PC-3 (cell line): ENCODE measurements at regions not wholly inside any gene's neighbourhood (a gene's known extent, or its start where the extent isn't known, plus 50 kb on each side); places are given as distances from the start of the nearest gene placed in this dataset.

ENCODE experiments used
- ATAC-seq: fragments of 200-7000 bp; cut with Tn5 transposase; 2 replicates; pipeline ENCODE4 v1.9.1; 2020; ENCODE audit warnings: mild to moderate bottlenecking, moderate library complexity
- BruUV-seq: library from RNA; stranded (reverse); fragments of 400-500 nt; replicated peaks from 2 replicates; lab custom pipeline; 2021; lab: Mats Ljungman, UMichigan
- CTCF ChIA-PET: fragments of 300-600 bp; sonication (Branson Sonifier 250); formaldehyde crosslinking; loops from one replicate; lab custom pipeline; 2022; ENCODE audit warnings: antibody characterized with exemption; lab: Charles Lee
- POLR2A ChIA-PET: fragments of 300-600 bp; sonication (Branson Sonifier 250); formaldehyde crosslinking; loops from one replicate; lab custom pipeline; 2022; ENCODE audit warnings: antibody characterized with exemption; ENCODE audit not compliant: unreplicated experiment; lab: Charles Lee
- DNase-seq: peaks from one replicate; pipeline ENCODE4 v3.0.0-alpha.2; 2015
- H2AFZ ChIP-seq: fragments of 300-600 bp; sonication (generic); 2 replicates; pipeline ENCODE4 v1.6.0; 2016; ENCODE audit warnings: antibody characterized with exemption, low read length
- H3F3A ChIP-seq: fragments of 300-600 bp; sonication (generic); one replicate; pipeline ENCODE4 v1.6.0; 2017; ENCODE audit warnings: antibody characterized with exemption, low read length, control low read depth, mild to moderate bottlenecking; ENCODE audit not compliant: unreplicated experiment
- H3K27ac ChIP-seq: fragments of 300-600 bp; sonication (generic); 2 replicates; pipeline ENCODE4 v1.5.1; 2016; ENCODE audit warnings: mild to moderate bottlenecking, low read length
- H3K27me3 ChIP-seq: fragments of 300-600 bp; sonication (generic); 2 replicates; pipeline ENCODE4 v1.6.1; 2016; ENCODE audit warnings: low read length, mixed read lengths
- H3K36me3 ChIP-seq: fragments of 300-600 bp; sonication (generic); 2 replicates; pipeline ENCODE4 v1.6.1; 2016; ENCODE audit warnings: low read depth, mixed run types, low read length, mixed read lengths
- H3K4me1 ChIP-seq: fragments of 300-600 bp; sonication (generic); 2 replicates; pipeline ENCODE4 v1.5.1; 2016; ENCODE audit warnings: low read length; ENCODE audit not compliant: insufficient read depth
- H3K4me2 ChIP-seq: fragments of 300-600 bp; sonication (generic); 2 replicates; pipeline ENCODE4 v1.6.0; 2016; ENCODE audit warnings: low read length
- H3K4me3 ChIP-seq: fragments of 300-600 bp; sonication (generic); 2 replicates; pipeline ENCODE4 v1.5.1; 2016; ENCODE audit warnings: mild to moderate bottlenecking, low read length, mixed read lengths
- H3K79me2 ChIP-seq: fragments of 300-600 bp; sonication (generic); 2 replicates; pipeline ENCODE4 v1.6.1; 2017; ENCODE audit warnings: low read length, mixed read lengths
- H3K9ac ChIP-seq: fragments of 300-600 bp; sonication (generic); 2 replicates; pipeline ENCODE4 v1.6.0; 2016; ENCODE audit warnings: mild to moderate bottlenecking, low read length
- H3K9me2 ChIP-seq: fragments of 300-600 bp; sonication (generic); replicated peaks from 2 replicates; pipeline ENCODE4 v1.6.1; 2016; ENCODE audit warnings: mixed run types, low read length, mixed read lengths
- H3K9me3 ChIP-seq: fragments of 300-600 bp; sonication (generic); 2 replicates; pipeline ENCODE4 v1.6.1; 2016; ENCODE audit warnings: low read length, mixed read lengths
- H4K20me1 ChIP-seq: fragments of 300-600 bp; sonication (generic); 2 replicates; pipeline ENCODE4 v1.6.1; 2016; ENCODE audit warnings: low read length, mixed read lengths
- EZH2 ChIP-seq: fragments of 300-600 bp; sonication (generic); IDR thresholded peaks from one replicate; pipeline ENCODE4 v1.6.1; 2017; ENCODE audit warnings: antibody characterized with exemption, mild to moderate bottlenecking, low read length; ENCODE audit not compliant: unreplicated experiment
- EZH2phosphoT487 ChIP-seq: fragments of 300-600 bp; sonication (generic); IDR thresholded peaks from 2 replicates; pipeline ENCODE4 v1.6.1; 2018; ENCODE audit warnings: mild to moderate bottlenecking, antibody characterized with exemption, low read length, borderline replicate concordance
- intact Hi-C: fragments of 100-400 bp; cut with micrococcal nuclease; formaldehyde crosslinking; loops from 2 replicates; pipeline ENCODE4 v1.9.0; 2023
- TF ChIP-seq, protein P1 (sequence below): fragments of 300-600 bp; sonication (generic); conservative IDR thresholded peaks from 2 replicates; pipeline ENCODE4 v1.5.1; 2017; ENCODE audit warnings: antibody characterized with exemption, low read depth, mild to moderate bottlenecking, low read length

DNA sequence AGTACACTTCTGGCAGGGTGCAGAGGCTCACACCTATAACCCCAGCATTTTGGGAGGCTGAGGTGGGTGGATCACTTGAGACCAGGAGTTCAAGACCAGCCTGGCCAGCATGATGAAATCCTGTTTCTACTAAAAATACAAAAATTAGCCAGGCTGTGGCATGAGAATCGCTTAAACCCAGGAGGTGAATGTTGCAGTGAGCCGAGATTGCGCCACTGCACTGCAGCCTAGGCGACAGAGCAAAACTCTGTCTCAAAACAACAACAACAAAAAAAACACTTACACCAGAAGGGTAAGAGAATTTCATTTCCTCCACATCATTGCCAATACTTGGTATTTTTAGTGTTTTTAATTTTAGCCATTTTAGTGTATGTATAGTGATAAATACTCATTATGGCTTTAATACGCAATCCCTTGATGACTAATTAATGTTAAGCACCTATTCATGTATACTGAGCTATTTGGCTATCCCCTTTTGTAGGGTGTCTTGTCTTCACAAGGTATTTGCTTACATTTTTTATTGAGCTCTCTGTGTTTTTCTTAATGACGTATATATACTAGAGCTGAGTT is 77.1 kb upstream of the TNR start:
- TF ChIP-seq EZH2phosphoT487 (no peak), EZH2 (no peak)
- TF ChIP-seq, protein P1, sequence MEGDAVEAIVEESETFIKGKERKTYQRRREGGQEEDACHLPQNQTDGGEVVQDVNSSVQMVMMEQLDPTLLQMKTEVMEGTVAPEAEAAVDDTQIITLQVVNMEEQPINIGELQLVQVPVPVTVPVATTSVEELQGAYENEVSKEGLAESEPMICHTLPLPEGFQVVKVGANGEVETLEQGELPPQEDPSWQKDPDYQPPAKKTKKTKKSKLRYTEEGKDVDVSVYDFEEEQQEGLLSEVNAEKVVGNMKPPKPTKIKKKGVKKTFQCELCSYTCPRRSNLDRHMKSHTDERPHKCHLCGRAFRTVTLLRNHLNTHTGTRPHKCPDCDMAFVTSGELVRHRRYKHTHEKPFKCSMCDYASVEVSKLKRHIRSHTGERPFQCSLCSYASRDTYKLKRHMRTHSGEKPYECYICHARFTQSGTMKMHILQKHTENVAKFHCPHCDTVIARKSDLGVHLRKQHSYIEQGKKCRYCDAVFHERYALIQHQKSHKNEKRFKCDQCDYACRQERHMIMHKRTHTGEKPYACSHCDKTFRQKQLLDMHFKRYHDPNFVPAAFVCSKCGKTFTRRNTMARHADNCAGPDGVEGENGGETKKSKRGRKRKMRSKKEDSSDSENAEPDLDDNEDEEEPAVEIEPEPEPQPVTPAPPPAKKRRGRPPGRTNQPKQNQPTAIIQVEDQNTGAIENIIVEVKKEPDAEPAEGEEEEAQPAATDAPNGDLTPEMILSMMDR, result no peak
- H3K9ac ChIP-seq, result no peak overlapping the region
- H3K27me3 ChIP-seq, result no peaks in the 10 kb centered on the region; the same call in 1 of the 2 replicates
- H4K20me1 ChIP-seq, result no peaks in the 10 kb centered on the region
- H3K4me2 ChIP-seq, result no peak overlapping the region
- peaks cover 8% of the 10 kb centered on the region; the same call in 1 of the 2 replicates for H3K4me1 ChIP-seq
- no peak for DNase-seq
- no peaks in the 10 kb centered on the region for H3F3A ChIP-seq
- no TSS peak for BruUV-seq
- intact Hi-C loops, result no loop called here
- no peak overlapping the region for H3K4me3 ChIP-seq
- H3K9me3 ChIP-seq, result no peaks in the 10 kb centered on the region
- H3K9me2 ChIP-seq, result no peaks in the 10 kb centered on the region
- no peak for ATAC-seq
- no peaks in the 10 kb centered on the region for H3K79me2 ChIP-seq
- ChIA-PET POLR2A (no interaction called here), CTCF (no interaction called here)
- H2AFZ ChIP-seq, result no peak overlapping the region
- H3K36me3 ChIP-seq, result no peaks in the 10 kb centered on the region
- H3K27ac ChIP-seq, result no peak overlapping the region

DNA sequence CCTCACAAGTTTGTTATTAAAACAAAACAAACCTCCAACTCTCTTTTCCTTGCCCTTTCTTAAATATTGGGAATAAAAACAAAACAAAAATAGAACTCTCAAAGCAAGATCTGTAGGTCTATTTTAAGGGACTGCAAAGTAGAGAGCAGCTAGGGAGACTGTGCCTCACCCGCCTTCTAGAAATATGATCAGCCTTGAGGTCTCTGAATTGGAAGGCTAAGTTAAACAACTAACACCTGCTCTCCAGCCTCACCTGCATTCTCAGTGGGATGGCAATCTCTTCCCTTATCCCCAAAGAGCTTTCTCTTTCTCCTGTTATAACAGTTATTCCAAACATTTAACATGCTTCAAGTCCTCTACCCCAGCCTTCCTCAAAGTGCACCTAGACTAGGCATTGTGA is 75.5 kb upstream of the TNR start:
- H3K27me3 ChIP-seq, result no peaks in the 10 kb centered on the region; the same call in 1 of the 2 replicates
- no peaks in the 10 kb centered on the region for H3K9me3 ChIP-seq
- no peaks in the 10 kb centered on the region for H3K9me2 ChIP-seq
- no peak overlapping the region for H3K4me2 ChIP-seq
- BruUV-seq, result no TSS peak
- H4K20me1 ChIP-seq, result no peaks in the 10 kb centered on the region
- no peaks in the 10 kb centered on the region for H3K79me2 ChIP-seq
- H3K36me3 ChIP-seq, result no peaks in the 10 kb centered on the region
- no peak overlapping the region for H3K27ac ChIP-seq
- no peak overlapping the region for H3K4me3 ChIP-seq
- no peak overlapping the region for H3K9ac ChIP-seq
- CTCF ChIA-PET, result no interaction called here
- DNase-seq, result no peak
- H2AFZ ChIP-seq, result no peak overlapping the region
- TF ChIP-seq EZH2phosphoT487 (no peak), EZH2 (no peak)
- TF ChIP-seq, protein P1, result no peak
- no peaks in the 10 kb centered on the region for H3F3A ChIP-seq
- POLR2A ChIA-PET, result no interaction called here
- no peak for ATAC-seq
- intact Hi-C loops, result no loop called here
- peaks cover 8% of the 10 kb centered on the region; the same call in 1 of the 2 replicates for H3K4me1 ChIP-seq

DNA sequence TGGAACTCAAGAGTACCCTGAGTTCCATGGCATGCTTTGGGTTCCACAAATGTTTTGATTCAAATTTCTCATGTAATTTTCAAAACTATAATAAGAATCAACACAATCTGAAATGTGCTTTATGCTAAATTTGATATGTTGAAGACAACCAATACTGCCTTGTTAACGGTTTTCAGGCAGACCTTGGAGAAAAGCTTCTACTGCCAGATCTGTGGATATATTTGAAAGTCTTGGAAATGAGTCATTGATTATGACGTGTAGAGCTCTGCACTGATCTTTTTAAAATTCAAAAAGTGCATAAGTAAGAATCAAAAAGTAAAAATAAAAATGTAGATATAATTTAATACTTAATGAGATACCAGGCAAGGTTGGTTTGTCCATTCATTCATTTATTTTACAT is 74.0 kb upstream of the TNR start:
- POLR2A ChIA-PET, result no interaction called here
- CTCF ChIA-PET, result interaction anchor here (0.6 kb wide), 1 partner anchor 498 kb away, joined by 3 read pairs; no protein-coding TSS in a partner anchor

More for the DNA sequence above, 74.0 kb upstream of the TNR start:
- Histone ChIP-seq H3K4me2 (no peak overlapping the region), H3K36me3 (no peaks in the 10 kb centered on the region), H3K4me3 (no peak overlapping the region), H3K27me3 (no peaks in the 10 kb centered on the region; the same call in 1 of the 2 replicates), H3K9me3 (no peaks in the 10 kb centered on the region), H3K4me1 (0 out of 2 replicates have a peak, but pooled peaks cover 3% of the 10 kb centered on the region), H2AFZ (no peak overlapping the region), H3K27ac (no peak overlapping the region), H4K20me1 (no peaks in the 10 kb centered on the region), H3K9me2 (no peaks in the 10 kb centered on the region), H3K79me2 (no peaks in the 10 kb centered on the region), H3F3A (no peaks in the 10 kb centered on the region), H3K9ac (no peak overlapping the region)
- ATAC-seq, result no peak
- TF ChIP-seq EZH2phosphoT487, result no peak
- DNase-seq, result no peak
- intact Hi-C loops, result no loop called here
- no TSS peak for BruUV-seq
